Stimulated activated naive CD8-positive, alpha-beta T cell treated with anti-CD3 and anti-CD28 coated beads, Interleukin-15, Interleukin-2, amounts not matched to agents 100 ng/mL and 50 ng/mL, for 24 hours (primary cell): ENCODE measurements at regions not wholly inside any gene's neighbourhood (a gene's known extent, or its start where the extent isn't known, plus 50 kb on each side); places are given as distances from the start of the nearest gene placed in this dataset.

Experiments
- H3K27ac Mint-ChIP-seq: one replicate; pipeline ENCODE4 v1.8.0; 2021; ENCODE audit warnings: mild to moderate bottlenecking, mixed read lengths
- H3K27me3 Mint-ChIP-seq: one replicate; pipeline ENCODE4 v1.8.0; 2021; ENCODE audit warnings: mixed read lengths
- H3K36me3 Mint-ChIP-seq: one replicate; pipeline ENCODE4 v1.8.0; 2021; ENCODE audit warnings: low read depth, mixed read lengths
- H3K4me1 Mint-ChIP-seq: one replicate; pipeline ENCODE4 v1.8.0; 2021; ENCODE audit warnings: low read depth, mixed read lengths
- H3K4me3 Mint-ChIP-seq: one replicate; pipeline ENCODE4 v1.8.0; 2021; ENCODE audit warnings: mild to moderate bottlenecking, mixed read lengths
- H3K9me3 Mint-ChIP-seq: one replicate; pipeline ENCODE4 v1.8.0; 2021; ENCODE audit warnings: mixed read lengths

- Mint-ChIP-seq H3K36me3 (no peaks in the 10 kb centered on the region), H3K27me3 (peaks cover 9% of the 10 kb centered on the region)
These were observed 230.5 kb downstream of the TTC32 start for GRCh38 chr2:19671311-19671710.

GRCh38 chr2:19670303-19670702 is 231.5 kb downstream of the TTC32 start:
- Mint-ChIP-seq H3K4me1 (no peaks in the 10 kb centered on the region), H3K27me3 (peaks cover 6% of the 10 kb centered on the region), H3K4me3 (no peak overlapping the region), H3K9me3 (no peaks in the 10 kb centered on the region), H3K27ac (no peak overlapping the region), H3K36me3 (no peaks in the 10 kb centered on the region)

More at GRCh38 chr2:19671311-19671710, 230.5 kb downstream of the TTC32 start:
- H3K4me1 Mint-ChIP-seq: no peaks in the 10 kb centered on the region
- H3K9me3 Mint-ChIP-seq: no peaks in the 10 kb centered on the region
- no peak overlapping the region for H3K27ac Mint-ChIP-seq
- H3K4me3 Mint-ChIP-seq: no peak overlapping the region

GRCh38 chr2:19669559-19669958 is 232.2 kb downstream of the TTC32 start:
- Mint-ChIP-seq H3K36me3 (no peaks in the 10 kb centered on the region), H3K27ac (no peak overlapping the region), H3K4me1 (no peaks in the 10 kb centered on the region), H3K4me3 (no peak overlapping the region), H3K27me3 (peaks cover 6% of the 10 kb centered on the region), H3K9me3 (no peaks in the 10 kb centered on the region)

- H3K27ac Mint-ChIP-seq: no peak overlapping the region
These were observed 232.7 kb downstream of the TTC32 start for GRCh38 chr2:19669126-19669525.

GRCh38 chr2:19667536-19667949 is 234.2 kb downstream of the TTC32 start:
- Mint-ChIP-seq H3K4me3 (no peak overlapping the region), H3K9me3 (no peaks in the 10 kb centered on the region), H3K36me3 (no peaks in the 10 kb centered on the region), H3K27ac (no peak overlapping the region), H3K4me1 (no peaks in the 10 kb centered on the region), H3K27me3 (no peaks in the 10 kb centered on the region)

More at GRCh38 chr2:19669126-19669525, 232.7 kb downstream of the TTC32 start:
- Mint-ChIP-seq H3K9me3 (no peaks in the 10 kb centered on the region), H3K4me3 (no peak overlapping the region), H3K36me3 (no peaks in the 10 kb centered on the region), H3K27me3 (peaks cover 4% of the 10 kb centered on the region), H3K4me1 (no peaks in the 10 kb centered on the region)

GRCh38 chr2:19667085-19667484 is 234.7 kb downstream of the TTC32 start:
- Mint-ChIP-seq H3K4me3 (no peak overlapping the region), H3K27me3 (no peaks in the 10 kb centered on the region), H3K9me3 (no peaks in the 10 kb centered on the region), H3K27ac (no peak overlapping the region), H3K36me3 (no peaks in the 10 kb centered on the region), H3K4me1 (no peaks in the 10 kb centered on the region)

GRCh38 chr2:19664646-19665045 is 237.1 kb downstream of the TTC32 start:
- no peak overlapping the region for H3K27ac Mint-ChIP-seq
- H3K4me3 Mint-ChIP-seq: no peak overlapping the region
- no peaks in the 10 kb centered on the region for H3K4me1 Mint-ChIP-seq
- H3K9me3 Mint-ChIP-seq: no peaks in the 10 kb centered on the region
- no peaks in the 10 kb centered on the region for H3K27me3 Mint-ChIP-seq
- H3K36me3 Mint-ChIP-seq: no peaks in the 10 kb centered on the region

GRCh38 chr2:19659024-19659792 is 242.6 kb downstream of the TTC32 start:
- H3K4me3 Mint-ChIP-seq: no peak overlapping the region
- no peaks in the 10 kb centered on the region for H3K4me1 Mint-ChIP-seq
- no peaks in the 10 kb centered on the region for H3K9me3 Mint-ChIP-seq
- H3K27ac Mint-ChIP-seq: no peak overlapping the region
- H3K36me3 Mint-ChIP-seq: no peaks in the 10 kb centered on the region
- H3K27me3 Mint-ChIP-seq: peaks cover 4% of the 10 kb centered on the region

- Mint-ChIP-seq H3K4me3 (no peak overlapping the region), H3K36me3 (no peaks in the 10 kb centered on the region), H3K9me3 (no peaks in the 10 kb centered on the region), H3K4me1 (no peaks in the 10 kb centered on the region), H3K27me3 (peaks cover 4% of the 10 kb centered on the region), H3K27ac (no peak overlapping the region)
These were observed 245.8 kb downstream of the TTC32 start for GRCh38 chr2:19656011-19656410.

- Mint-ChIP-seq H3K27me3 (peaks cover 4% of the 10 kb centered on the region), H3K4me1 (no peaks in the 10 kb centered on the region)
These were observed 247.3 kb downstream of the TTC32 start for GRCh38 chr2:19654310-19655090.

GRCh38 chr2:19653509-19653908 is 248.3 kb downstream of the TTC32 start:
- Mint-ChIP-seq H3K36me3 (no peaks in the 10 kb centered on the region), H3K4me3 (no peak overlapping the region), H3K4me1 (no peaks in the 10 kb centered on the region), H3K9me3 (no peaks in the 10 kb centered on the region), H3K27me3 (peaks cover 4% of the 10 kb centered on the region), H3K27ac (no peak overlapping the region)

More at GRCh38 chr2:19654310-19655090, 247.3 kb downstream of the TTC32 start:
- no peaks in the 10 kb centered on the region for H3K36me3 Mint-ChIP-seq
- no peak overlapping the region for H3K4me3 Mint-ChIP-seq
- H3K27ac Mint-ChIP-seq: no peak overlapping the region
- no peaks in the 10 kb centered on the region for H3K9me3 Mint-ChIP-seq

GRCh38 chr2:19652811-19653210 is 249.0 kb downstream of the TTC32 start:
- H3K4me1 Mint-ChIP-seq: no peaks in the 10 kb centered on the region

GRCh38 chr2:19651466-19651865 is 250.3 kb downstream of the TTC32 start:
- Mint-ChIP-seq H3K36me3 (no peaks in the 10 kb centered on the region), H3K27me3 (peaks cover 4% of the 10 kb centered on the region), H3K27ac (no peak overlapping the region), H3K4me1 (no peaks in the 10 kb centered on the region), H3K4me3 (no peak overlapping the region), H3K9me3 (no peaks in the 10 kb centered on the region)

More at GRCh38 chr2:19652811-19653210, 249.0 kb downstream of the TTC32 start:
- Mint-ChIP-seq H3K4me3 (no peak overlapping the region), H3K27ac (no peak overlapping the region), H3K27me3 (peaks cover 4% of the 10 kb centered on the region), H3K36me3 (no peaks in the 10 kb centered on the region), H3K9me3 (no peaks in the 10 kb centered on the region)

- Mint-ChIP-seq H3K4me3 (no peak overlapping the region), H3K4me1 (no peaks in the 10 kb centered on the region), H3K27me3 (no peaks in the 10 kb centered on the region), H3K9me3 (no peaks in the 10 kb centered on the region), H3K27ac (no peak overlapping the region), H3K36me3 (no peaks in the 10 kb centered on the region)
These were observed 251.9 kb downstream of the TTC32 start for GRCh38 chr2:19649785-19650380.

- Mint-ChIP-seq H3K9me3 (no peaks in the 10 kb centered on the region), H3K27me3 (no peaks in the 10 kb centered on the region), H3K36me3 (no peaks in the 10 kb centered on the region), H3K4me1 (no peaks in the 10 kb centered on the region), H3K4me3 (no peak overlapping the region), H3K27ac (no peak overlapping the region)
These were observed 252.6 kb downstream of the TTC32 start for GRCh38 chr2:19649142-19649541.
